HG03139 (cell line): ENCODE measurements at regions not wholly inside any gene's neighbourhood (a gene's known extent, or its start where the extent isn't known, plus 50 kb on each side); places are given as distances from the start of the nearest gene placed in this dataset.

Source experiments
- ATAC-seq: cut with Tn5 transposase; IDR thresholded peaks from one replicate; pipeline ENCODE4 v1.9.1; 2021; ENCODE audit not compliant: unreplicated experiment

GRCh38 chr13:33462109-33462508 is 176.6 kb upstream of the STARD13 start:
- ATAC-seq: no peak

GRCh38 chr13:33464345-33464744 is 178.8 kb upstream of the STARD13 start:
- no peak for ATAC-seq

GRCh38 chr13:33466262-33466661 is 180.7 kb upstream of the STARD13 start:
- no peak for ATAC-seq

- ATAC-seq: no peak
These were observed 182.0 kb upstream of the STARD13 start for GRCh38 chr13:33467556-33467955.

GRCh38 chr13:33471204-33471603 is 185.6 kb upstream of the STARD13 start:
- no peak for ATAC-seq

GRCh38 chr13:33472446-33472845 is 186.9 kb upstream of the STARD13 start:
- no peak for ATAC-seq

- no peak for ATAC-seq
These were observed 193.6 kb upstream of the STARD13 start for GRCh38 chr13:33479105-33479504.

- ATAC-seq: no peak
These were observed 195.0 kb upstream of the STARD13 start for GRCh38 chr13:33480561-33480960.

- ATAC-seq: no peak
These were observed 197.9 kb upstream of the STARD13 start for GRCh38 chr13:33483471-33483870.

- ATAC-seq: no peak
These were observed 199.7 kb upstream of the STARD13 start for GRCh38 chr13:33485247-33485646.

GRCh38 chr13:33487575-33488243 is 202.2 kb upstream of the STARD13 start:
- no peak for ATAC-seq

GRCh38 chr13:33489563-33489962 is 204.0 kb upstream of the STARD13 start:
- no peak for ATAC-seq

- no peak for ATAC-seq
These were observed 205.1 kb upstream of the STARD13 start for GRCh38 chr13:33490461-33491327.

- ATAC-seq: no peak
These were observed 208.3 kb upstream of the STARD13 start for GRCh38 chr13:33493672-33494365.

- no peak for ATAC-seq
These were observed 209.1 kb upstream of the STARD13 start for GRCh38 chr13:33494596-33495204.

- no peak for ATAC-seq
These were observed 210.8 kb upstream of the STARD13 start for GRCh38 chr13:33496336-33496735.

- ATAC-seq: no peak
These were observed 211.7 kb upstream of the STARD13 start for GRCh38 chr13:33497146-33497845.

GRCh38 chr13:33508060-33508459 is 222.5 kb upstream of the STARD13 start:
- ATAC-seq: no peak

- no peak for ATAC-seq
These were observed 224.2 kb upstream of the STARD13 start for GRCh38 chr13:33509642-33510229.

- no peak for ATAC-seq
These were observed 224.9 kb upstream of the STARD13 start for GRCh38 chr13:33510350-33510970.
